Liver (tissue), 8 donors: ENCODE measurements at regions not wholly inside any gene's neighbourhood (a gene's known extent, or its start where the extent isn't known, plus 50 kb on each side); places are given as distances from the start of the nearest gene placed in this dataset.

Experiments
- DNase-seq: peaks from one replicate; pipeline ENCODE4 v3.0.0-alpha.2; 2017; ENCODE audit warnings: low spot score
- H3K27ac ChIP-seq, 2 donors: one replicate each; pipeline ENCODE4 v1.7.0; 2013; ENCODE audit warnings: inconsistent platforms in 2 of 2, low read length in 2 of 2, control low read depth in 1 of 2, low read depth in 1 of 2, mild to moderate bottlenecking in 1 of 2
- H3K27me3 ChIP-seq, 4 donors: one replicate each; pipeline versions ENCODE4 v1.6.1 to v1.7.0; 2013; ENCODE audit warnings: low read length in 3 of 4, inconsistent platforms in 1 of 4, mild to moderate bottlenecking in 1 of 4, moderate library complexity in 1 of 4; ENCODE audit not compliant: control insufficient read depth in 4 of 4, insufficient read depth in 4 of 4
- H3K36me3 ChIP-seq, 4 donors: one replicate each; pipeline versions ENCODE4 v1.6.1 to v1.7.0; 2013; ENCODE audit warnings: low read length in 3 of 4, mild to moderate bottlenecking in 3 of 4, low read depth in 1 of 4, moderate library complexity in 1 of 4; ENCODE audit not compliant: control insufficient read depth in 4 of 4, insufficient read depth in 3 of 4
- H3K4me1 ChIP-seq, 4 donors: one replicate each; pipeline versions ENCODE4 v1.6.1 to v1.7.0; 2013; ENCODE audit warnings: low read length in 3 of 4, mild to moderate bottlenecking in 3 of 4, moderate library complexity in 1 of 4; ENCODE audit not compliant: control insufficient read depth in 4 of 4, insufficient read depth in 4 of 4
- H3K4me3 ChIP-seq, 3 donors: one replicate each; pipeline versions ENCODE4 v1.6.1 to v1.7.0; 2013; ENCODE audit warnings: low read length in 3 of 3, control low read depth in 1 of 3, low read depth in 1 of 3, mild to moderate bottlenecking in 1 of 3
- H3K9ac ChIP-seq, 2 donors: one replicate each; pipeline ENCODE4 v1.7.0; 2013; ENCODE audit warnings: low read length in 2 of 2, mild to moderate bottlenecking in 2 of 2, moderate library complexity in 2 of 2, control low read depth in 1 of 2, low read depth in 1 of 2
- H3K9me3 ChIP-seq, 4 donors: one replicate each; pipeline versions ENCODE4 v1.6.1 to v1.7.0; 2013; ENCODE audit warnings: low read length in 3 of 4; ENCODE audit not compliant: control insufficient read depth in 4 of 4
- FOXA1 ChIP-seq: IDR thresholded peaks from 2 replicates; pipeline ENCODE4 v1.6.1; 2016; ENCODE audit warnings: antibody characterized with exemption
- GABPA ChIP-seq, 2 donors: IDR thresholded peaks in 1 of 2; conservative IDR thresholded peaks in 1 of 2; 2 replicates each; pipeline ENCODE4 v1.6.1; 2016; ENCODE audit warnings: antibody characterized with exemption in 2 of 2, mild to moderate bottlenecking in 1 of 2, moderate library complexity in 1 of 2
- HNF4A ChIP-seq, 2 donors: conservative IDR thresholded peaks; 2 replicates each; pipeline ENCODE4 v1.6.1; 2016; ENCODE audit warnings: antibody characterized with exemption in 2 of 2, mild to moderate bottlenecking in 2 of 2
- RAD21 ChIP-seq, 2 donors: IDR thresholded peaks; 2 replicates each; pipeline ENCODE4 v1.6.1; 2016; ENCODE audit warnings: antibody characterized with exemption in 2 of 2, mild to moderate bottlenecking in 2 of 2
- REST ChIP-seq: IDR thresholded peaks from 2 replicates; pipeline ENCODE4 v1.6.1; 2016; ENCODE audit warnings: antibody characterized with exemption, mild to moderate bottlenecking
- RXRA ChIP-seq, 2 donors: IDR thresholded peaks; 2 replicates each; pipeline ENCODE4 v1.6.1; 2017 to 2018; ENCODE audit warnings: antibody characterized with exemption in 2 of 2, mild to moderate bottlenecking in 1 of 2
- SP1 ChIP-seq: IDR thresholded peaks from 2 replicates; pipeline ENCODE4 v1.6.1; 2018; ENCODE audit warnings: antibody characterized with exemption, mild to moderate bottlenecking
- TAF1 ChIP-seq: conservative IDR thresholded peaks from 2 replicates; pipeline ENCODE4 v1.6.1; 2016; ENCODE audit warnings: antibody characterized with exemption, mild to moderate bottlenecking
- WGBS: extraction: QIAGEN DNeasy Blood & Tissue Kit; methylation state at CpG from one replicate; pipeline ENCODE4 v1.1.7; 2013; 5-methylcytosine and 5-hydroxymethylcytosine counted together
- TF ChIP-seq, protein P1 (sequence below): IDR thresholded peaks from 2 replicates; pipeline ENCODE4 v1.6.1; 2016; ENCODE audit warnings: antibody characterized with exemption
- TF ChIP-seq, protein P2 (sequence below): fragments of 150-350 bp; IDR thresholded peaks from 2 replicates; pipeline ENCODE4 v1.5.1; 2017; ENCODE audit warnings: improper control_type of control experiment, low read depth, low read length; ENCODE audit not compliant: missing input control
- donor health status: healthy.
- donor health status: healthy.
- donor health status: healthy.
- donor health status: healthy.
- donor health status: healthy.

DNA sequence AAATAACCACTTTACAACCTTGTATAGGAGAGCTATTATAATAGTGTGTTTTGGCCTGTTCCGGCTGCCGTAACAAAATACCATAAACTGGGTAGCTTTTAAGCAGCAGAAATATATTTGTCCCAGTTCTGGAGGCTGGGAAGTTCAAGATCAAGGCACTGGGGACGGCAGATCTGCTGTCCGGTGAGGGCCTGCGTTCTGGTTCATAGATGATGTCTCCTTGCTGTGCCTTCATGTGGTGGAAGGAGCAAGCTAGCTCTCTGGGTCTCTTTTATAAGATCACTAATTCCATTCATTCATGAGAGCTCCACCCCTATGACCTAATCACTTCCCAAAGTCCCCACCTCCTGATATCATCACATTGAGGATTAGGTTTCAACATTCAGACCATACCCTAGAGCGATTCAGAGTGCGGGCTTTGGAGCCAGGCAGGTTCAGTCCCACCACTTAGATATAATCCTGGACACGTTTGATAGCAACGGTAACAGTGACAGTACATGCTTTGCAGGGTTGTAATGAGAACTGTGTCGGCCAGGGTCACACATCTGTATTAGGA, 76.2 kb upstream of the ZFHX3 start (continued):
- TF ChIP-seq, protein P1, sequence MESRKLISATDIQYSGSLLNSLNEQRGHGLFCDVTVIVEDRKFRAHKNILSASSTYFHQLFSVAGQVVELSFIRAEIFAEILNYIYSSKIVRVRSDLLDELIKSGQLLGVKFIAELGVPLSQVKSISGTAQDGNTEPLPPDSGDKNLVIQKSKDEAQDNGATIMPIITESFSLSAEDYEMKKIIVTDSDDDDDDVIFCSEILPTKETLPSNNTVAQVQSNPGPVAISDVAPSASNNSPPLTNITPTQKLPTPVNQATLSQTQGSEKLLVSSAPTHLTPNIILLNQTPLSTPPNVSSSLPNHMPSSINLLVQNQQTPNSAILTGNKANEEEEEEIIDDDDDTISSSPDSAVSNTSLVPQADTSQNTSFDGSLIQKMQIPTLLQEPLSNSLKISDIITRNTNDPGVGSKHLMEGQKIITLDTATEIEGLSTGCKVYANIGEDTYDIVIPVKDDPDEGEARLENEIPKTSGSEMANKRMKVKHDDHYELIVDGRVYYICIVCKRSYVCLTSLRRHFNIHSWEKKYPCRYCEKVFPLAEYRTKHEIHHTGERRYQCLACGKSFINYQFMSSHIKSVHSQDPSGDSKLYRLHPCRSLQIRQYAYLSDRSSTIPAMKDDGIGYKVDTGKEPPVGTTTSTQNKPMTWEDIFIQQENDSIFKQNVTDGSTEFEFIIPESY = no peak

GRCh38 chr16:73122604-73123391, 74.9 kb upstream of the ZFHX3 start:
- DNase-seq = no peak
- Histone ChIP-seq H3K4me1 (peaks cover 0 to 14% (median 6%) of the 10 kb centered on the region in 4 donors), H3K27me3 (no peaks in the 10 kb centered on the region), H3K27ac (peak overlapping the region; percentile 54 to 60), H3K9me3 (peaks cover 0 to 2% (median under 1%) of the 10 kb centered on the region in 4 donors), H3K36me3 (no peaks in the 10 kb centered on the region), H3K4me3 (no peak overlapping the region), H3K9ac (no peak overlapping the region)
- 66% methylated on average over 10 of the region's 10 CpGs for WGBS
- no peak for TF ChIP-seq RXRA (IDR thresholded peaks at IDR 0.05)
- TF ChIP-seq, protein P2, sequence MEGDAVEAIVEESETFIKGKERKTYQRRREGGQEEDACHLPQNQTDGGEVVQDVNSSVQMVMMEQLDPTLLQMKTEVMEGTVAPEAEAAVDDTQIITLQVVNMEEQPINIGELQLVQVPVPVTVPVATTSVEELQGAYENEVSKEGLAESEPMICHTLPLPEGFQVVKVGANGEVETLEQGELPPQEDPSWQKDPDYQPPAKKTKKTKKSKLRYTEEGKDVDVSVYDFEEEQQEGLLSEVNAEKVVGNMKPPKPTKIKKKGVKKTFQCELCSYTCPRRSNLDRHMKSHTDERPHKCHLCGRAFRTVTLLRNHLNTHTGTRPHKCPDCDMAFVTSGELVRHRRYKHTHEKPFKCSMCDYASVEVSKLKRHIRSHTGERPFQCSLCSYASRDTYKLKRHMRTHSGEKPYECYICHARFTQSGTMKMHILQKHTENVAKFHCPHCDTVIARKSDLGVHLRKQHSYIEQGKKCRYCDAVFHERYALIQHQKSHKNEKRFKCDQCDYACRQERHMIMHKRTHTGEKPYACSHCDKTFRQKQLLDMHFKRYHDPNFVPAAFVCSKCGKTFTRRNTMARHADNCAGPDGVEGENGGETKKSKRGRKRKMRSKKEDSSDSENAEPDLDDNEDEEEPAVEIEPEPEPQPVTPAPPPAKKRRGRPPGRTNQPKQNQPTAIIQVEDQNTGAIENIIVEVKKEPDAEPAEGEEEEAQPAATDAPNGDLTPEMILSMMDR = no peak
- TF ChIP-seq FOXA1 = no peak
- TF ChIP-seq GABPA (IDR thresholded peaks at IDR 0.05 in 1 of 2, conservative IDR thresholded peaks at IDR 0.05 in 1 of 2) = no peak
- no peak for TF ChIP-seq SP1
- TF ChIP-seq TAF1 = no peak
- no peak for TF ChIP-seq HNF4A (conservative IDR thresholded peaks at IDR 0.05)
- peak in 1 of 2 donors; percentile 18 for TF ChIP-seq RAD21 (IDR thresholded peaks at IDR 0.05)

DNA sequence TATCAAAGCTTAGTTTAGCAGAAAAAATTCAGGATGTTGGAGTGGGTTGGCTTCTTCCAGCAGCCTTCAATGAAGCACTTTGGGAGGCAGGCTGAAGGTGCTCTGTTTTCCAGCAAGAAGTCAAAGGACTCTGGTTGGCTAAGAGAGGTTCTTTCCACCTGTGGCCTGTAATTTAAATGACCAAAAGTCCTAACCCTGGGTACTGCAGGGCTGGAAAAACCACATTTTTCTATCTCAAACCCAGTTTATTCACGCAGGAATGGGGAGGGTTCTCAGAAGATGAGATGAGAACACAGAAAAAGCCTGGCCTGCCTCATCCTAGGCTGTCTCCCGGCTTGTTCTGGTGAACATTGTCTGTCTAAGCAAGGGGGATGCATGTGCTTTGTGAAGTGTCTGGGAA, 68.6 kb upstream of the ZFHX3 start:
- H3K9me3 ChIP-seq = peaks cover 0 to 6% (median 3%) of the 10 kb centered on the region in 4 donors
- no peak overlapping the region for H3K4me3 ChIP-seq
- H3K36me3 ChIP-seq = no peaks in the 10 kb centered on the region
- H3K27ac ChIP-seq = no peak overlapping the region
- no peak overlapping the region for H3K9ac ChIP-seq
- DNase-seq = no peak
- H3K4me1 ChIP-seq = peaks cover 0 to 5% (median 0%) of the 10 kb centered on the region in 4 donors
- no peak for TF ChIP-seq FOXA1
- TF ChIP-seq REST = no peak
- no peaks in the 10 kb centered on the region for H3K27me3 ChIP-seq
- 91% methylated on average over 2 of the region's 2 CpGs for WGBS
